K562 (cell line): ENCODE measurements at regions not wholly inside any gene's neighbourhood (a gene's known extent, or its start where the extent isn't known, plus 50 kb on each side); places are given as distances from the start of the nearest gene placed in this dataset.

Experiments
- ATAC-seq: fragments of 200-7000 bp; cut with Tn5 transposase; 3 replicates; pipeline ENCODE4 v1.9.1; 2020; ENCODE audit warnings: moderate library complexity
- BruUV-seq: library from RNA; stranded (reverse); fragments of 400-500 nt; replicated peaks from 2 replicates; lab custom pipeline; 2021; lab: Mats Ljungman, UMichigan
- CTCF ChIA-PET: fragments of 300-600 bp; formaldehyde crosslinking; extraction: SDS; loops from one replicate; lab custom pipeline; 2021; ENCODE audit warnings: low intra/inter-chr PET ratio; lab: Yijun Ruan, JAX
- POLR2A ChIA-PET: fragments of 300-600, 350-650 bp; sonication (Branson Sonifier 250); formaldehyde crosslinking; extraction: SDS; loops from one replicate; lab custom pipeline; 2021; ENCODE audit warnings: antibody characterized with exemption, inconsistent platforms; lab: Yijun Ruan, JAX
- DNase-seq, 4 experiments: peaks; one replicate each; pipeline versions ENCODE4 v3.0.0 to v3.0.0-alpha.2; 2011 to 2018; ENCODE audit warnings: low spot score in 3 of 4, mixed read lengths in 3 of 4; ENCODE audit errors: extremely low read depth in 1 of 4
- FAIRE-seq: peaks from 2 replicates; lab custom pipeline; 2011; peaks lifted over from hg19 to GRCh38; lab: Jason Lieb, UNC
- H2AFZ ChIP-seq: 2 replicates; pipeline ENCODE4 v1.6.0; 2011; ENCODE audit warnings: low read depth, low read length, control low read depth, inconsistent platforms
- H3K27ac ChIP-seq: fragments of 200-600 bp; 3 replicates; pipeline ENCODE4 v1.8.0; 2011; ENCODE audit warnings: low read depth, mild to moderate bottlenecking, control low read depth, inconsistent platforms, low read length, moderate library complexity, mixed read lengths; ENCODE audit errors: extremely low read depth
- H3K27me3 ChIP-seq, 2 experiments: fragments of 300-600 bp in 1 of 2; 2 replicates in 1 of 2; 3 replicates in 1 of 2; pipeline versions ENCODE4 v1.6.0 to v1.8.0; 2011; ENCODE audit warnings: inconsistent platforms in 2 of 2, low read length in 2 of 2, mild to moderate bottlenecking in 1 of 2, mixed read lengths in 1 of 2, moderate library complexity in 1 of 2; ENCODE audit not compliant: control insufficient read depth in 2 of 2, insufficient read depth in 2 of 2
- H3K36me3 ChIP-seq: fragments of 300-600 bp; 3 replicates; pipeline ENCODE4 v1.8.0; 2011; ENCODE audit warnings: mild to moderate bottlenecking, low read length, inconsistent platforms; ENCODE audit not compliant: control insufficient read depth, insufficient read depth
- H3K4me1 ChIP-seq, 2 experiments: fragments of 200-600 bp in 1 of 2; replicated peaks in 1 of 2; 2 replicates in 1 of 2; 3 replicates in 1 of 2; pipeline versions ENCODE4 v1.5.1 to v1.8.0; 2011; ENCODE audit warnings: inconsistent platforms in 2 of 2, low read length in 2 of 2, mild to moderate bottlenecking in 1 of 2, mixed read lengths in 1 of 2, moderate library complexity in 1 of 2; ENCODE audit not compliant: control insufficient read depth in 2 of 2, insufficient read depth in 2 of 2
- H3K4me2 ChIP-seq: 2 replicates; pipeline ENCODE4 v1.6.1; 2011; ENCODE audit warnings: low read length, control low read depth, inconsistent platforms, mixed read lengths; ENCODE audit not compliant: insufficient read depth
- H3K4me3 ChIP-seq: fragments of 200-600 bp; sonication (generic), shearing (Covaris generic); 2 replicates; pipeline ENCODE4 v1.5.1; 2016; ENCODE audit warnings: control low read depth, inconsistent platforms
- H3K79me2 ChIP-seq: fragments of 200-600 bp; 3 replicates; pipeline ENCODE4 v1.8.0; 2011; ENCODE audit warnings: low read length, inconsistent platforms; ENCODE audit not compliant: control insufficient read depth, insufficient read depth
- H3K9ac ChIP-seq, 2 experiments: 2 replicates each; pipeline versions ENCODE4 v1.6.0 to v1.6.1; 2011; ENCODE audit warnings: low read depth in 2 of 2, low read length in 2 of 2, control low read depth in 1 of 2, inconsistent platforms in 1 of 2, mild to moderate bottlenecking in 1 of 2, mixed read lengths in 1 of 2; ENCODE audit not compliant: insufficient read depth in 1 of 2
- H3K9me1 ChIP-seq: one replicate; pipeline ENCODE4 v1.6.0; 2011; ENCODE audit warnings: inconsistent platforms, mild to moderate bottlenecking, low read length, moderate library complexity; ENCODE audit not compliant: control insufficient read depth, insufficient read depth
- H3K9me3 ChIP-seq: replicated peaks from 2 replicates; pipeline ENCODE4 v1.5.1; 2011; ENCODE audit warnings: low read depth, low read length, inconsistent platforms; ENCODE audit not compliant: control insufficient read depth, insufficient read depth
- H4K20me1 ChIP-seq: replicated peaks from 2 replicates; pipeline ENCODE4 v1.6.1; 2011; ENCODE audit warnings: low read length, inconsistent platforms, mixed read lengths; ENCODE audit not compliant: control insufficient read depth, insufficient read depth
- CBX3 ChIP-seq, 2 experiments: IDR thresholded peaks; 1 replicate in 1 of 2; 2 replicates in 1 of 2; pipeline ENCODE4 v1.6.1; 2012; ENCODE audit warnings: inconsistent platforms in 2 of 2, low read length in 2 of 2, borderline replicate concordance in 1 of 2, control low read depth in 1 of 2
- CBX8 ChIP-seq: fragments of 200-600 bp; sonication (generic); IDR thresholded peaks from 2 replicates; pipeline ENCODE4 v1.6.1; 2012; ENCODE audit warnings: borderline replicate concordance, mixed run types, low read depth, mild to moderate bottlenecking, moderate library complexity, mixed read lengths, low read length, control low read depth, inconsistent platforms; ENCODE audit not compliant: poor library complexity, severe bottlenecking; ENCODE audit errors: extremely low read depth
- CREM ChIP-seq: IDR thresholded peaks from 2 replicates; pipeline ENCODE4 v1.6.1; 2014; ENCODE audit warnings: antibody characterized with exemption, low read depth
- FUS ChIP-seq: fragments of 200-400 bp; formaldehyde crosslinking; optimal IDR thresholded peaks from 2 replicates; pipeline ENCODE3; 2017; ENCODE audit warnings: low read depth, low read length
- KAT7 ChIP-seq: sonication (generic); formaldehyde crosslinking; IDR thresholded peaks from 2 replicates; pipeline ENCODE4 v1.8.0; 2022; ENCODE audit warnings: missing genetic modification reagents, mild to moderate bottlenecking, borderline replicate concordance
- L3MBTL2 ChIP-seq: fragments of 450-650 bp; IDR thresholded peaks from 2 replicates; pipeline ENCODE4 v1.6.1; 2016; ENCODE audit warnings: mild to moderate bottlenecking, moderate library complexity
- MYNN ChIP-seq, 2 experiments: sonication (generic); formaldehyde crosslinking in 1 of 2; IDR thresholded peaks; 2 replicates each; pipeline versions ENCODE4 v1.5.0 to v1.6.1; 2016 to 2020; ENCODE audit warnings: antibody characterized with exemption in 1 of 2, missing genetic modification reagents in 1 of 2
- TCF3 ChIP-seq: sonication (generic); formaldehyde crosslinking; IDR thresholded peaks from 2 replicates; pipeline ENCODE4 v1.4.0; 2020; ENCODE audit warnings: mild to moderate bottlenecking, missing genetic modification reagents
- TCF7L2 ChIP-seq: fragments of 150-350 bp; IDR thresholded peaks from 2 replicates; pipeline ENCODE4 v1.6.1; 2016; ENCODE audit warnings: low read depth, mild to moderate bottlenecking, low read length, moderate library complexity
- ZNF197 ChIP-seq: fragments of 200-800 bp; sonication (Bioruptor generic); IDR thresholded peaks from 2 replicates; pipeline ENCODE4 v1.6.1; 2016; ENCODE audit warnings: low read depth, missing genetic modification characterization, missing compliant biosample characterization
- ZNF41 ChIP-seq: fragments of 250-450 bp; sonication (Bioruptor Pico); conservative IDR thresholded peaks from 2 replicates; pipeline ENCODE4 v1.4.0; 2020; ENCODE audit warnings: mild to moderate bottlenecking
- ZSCAN29 ChIP-seq: fragments of 450-650 bp; IDR thresholded peaks from 2 replicates; pipeline ENCODE4 v1.6.1; 2017
- WGBS: fragments of 100-300 bp; shearing (Covaris generic); methylation state at CpG from one replicate; pipeline ENCODE4 v1.1.6; 2016; ENCODE audit warnings: low coverage, mixed read lengths; ENCODE audit not compliant: insufficient coverage; ENCODE audit errors: missing lambda C conversion rate; 5-methylcytosine and 5-hydroxymethylcytosine counted together
- in situ Hi-C: fragments of 300-500 bp; cut with MboI; formaldehyde crosslinking; loops from 4 replicates; pipeline ENCODE4 v1.15.0; 2018; ENCODE audit warnings: inconsistent platforms, mixed read lengths
- intact Hi-C: fragments of 100-400 bp; cut with micrococcal nuclease; formaldehyde crosslinking; loops from 2 replicates; pipeline ENCODE4 v1.14.2; 2022
- TF ChIP-seq, protein P1 (sequence below), 2 experiments: fragments of 450-650 bp in 1 of 2; sonication (generic) in 1 of 2; formaldehyde crosslinking; conservative IDR thresholded peaks; 2 replicates each; pipeline versions ENCODE4 v1.4.0 to v1.8.1; 2020 to 2022; ENCODE audit warnings: mild to moderate bottlenecking in 1 of 2, missing genetic modification reagents in 1 of 2
- TF ChIP-seq, protein P2 (sequence below): fragments of 450-650 bp; IDR thresholded peaks from 2 replicates; pipeline ENCODE4 v1.6.1; 2017; ENCODE audit warnings: antibody characterized with exemption, mild to moderate bottlenecking
- TF ChIP-seq, protein P3 (sequence below), 3 experiments: fragments of 200-800 bp in 1 of 3; fragments of 250-450 bp in 1 of 3; fragments of 450-650 bp in 1 of 3; sonication (Bioruptor Pico) in 1 of 3; sonication (Bioruptor generic) in 1 of 3; formaldehyde crosslinking in 1 of 3; IDR thresholded peaks; 2 replicates each; pipeline versions ENCODE4 v1.6.1 to v1.8.0; 2016 to 2022; ENCODE audit warnings: mild to moderate bottlenecking in 2 of 3, missing genetic modification characterization in 2 of 3, missing compliant biosample characterization in 1 of 3, moderate library complexity in 1 of 3

DNA sequence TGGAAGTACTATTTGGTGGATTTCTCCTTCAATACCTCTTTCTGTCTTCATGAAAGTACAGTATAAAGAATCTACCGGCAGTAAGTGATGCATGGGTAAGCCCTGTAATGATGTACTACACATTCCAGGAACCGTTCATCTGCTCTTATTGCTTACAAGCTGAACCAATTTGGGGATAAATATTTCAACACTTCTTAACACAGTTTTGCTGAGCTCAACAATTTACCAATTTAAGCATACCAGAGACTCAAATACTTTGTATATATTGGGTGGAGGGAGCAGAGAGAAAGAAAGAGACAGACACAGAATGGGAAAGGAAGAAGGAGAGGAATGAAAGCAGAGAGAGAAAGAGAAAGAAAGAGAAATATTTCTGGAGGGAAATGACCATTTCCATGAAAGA lies 821.1 kb upstream of the FLRT2 start:
- Histone ChIP-seq H3K27me3 (no peaks in the 10 kb centered on the region), H3K4me1 (no peaks in the 10 kb centered on the region), H3K4me3 (no peak overlapping the region), H3K9ac (no peak overlapping the region), H3K27ac (no peak overlapping the region), H3K9me3 (no peaks in the 10 kb centered on the region), H3K79me2 (no peaks in the 10 kb centered on the region), H2AFZ (no peak overlapping the region), H4K20me1 (no peaks in the 10 kb centered on the region), H3K36me3 (no peaks in the 10 kb centered on the region), H3K9me1 (no peaks in the 10 kb centered on the region), H3K4me2 (no peak overlapping the region)
- ATAC-seq (no peak), DNase-seq (no peak), FAIRE-seq (no peak)
- CTCF ChIA-PET = no interaction called here
- intact Hi-C loops = no loop called here
- BruUV-seq = no TSS peak
- WGBS = 6% methylated on average over 2 of the region's 2 CpGs
- POLR2A ChIA-PET = no interaction called here
- in situ Hi-C loops = no loop called here
- TF ChIP-seq CREM (no peak), FUS (no peak), CBX3 (IDR thresholded peaks at IDR 0.05; ENCODE audit: borderline replicate concordance in 1 of 2, low read length in 2 of 2) (no peak), TCF3 (CRISPR knock-in tag) (no peak), ZNF41 (CRISPR knock-in tag) (no peak), L3MBTL2 (no peak), TCF7L2 (no peak), ZSCAN29 (no peak), CBX8 (no peak), MYNN (IDR thresholded peaks at IDR 0.05) (no peak), MYNN (CRISPR knock-in tag; IDR thresholded peaks at IDR 0.05) (no peak), KAT7 (no peak), ZNF197 (CRISPR knock-in tag) (no peak)
- TF ChIP-seq, protein P1, sequence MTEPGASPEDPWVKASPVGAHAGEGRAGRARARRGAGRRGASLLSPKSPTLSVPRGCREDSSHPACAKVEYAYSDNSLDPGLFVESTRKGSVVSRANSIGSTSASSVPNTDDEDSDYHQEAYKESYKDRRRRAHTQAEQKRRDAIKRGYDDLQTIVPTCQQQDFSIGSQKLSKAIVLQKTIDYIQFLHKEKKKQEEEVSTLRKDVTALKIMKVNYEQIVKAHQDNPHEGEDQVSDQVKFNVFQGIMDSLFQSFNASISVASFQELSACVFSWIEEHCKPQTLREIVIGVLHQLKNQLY (CRISPR knock-in tag; conservative IDR thresholded peaks at IDR 0.05) = no peak
- TF ChIP-seq, protein P2, sequence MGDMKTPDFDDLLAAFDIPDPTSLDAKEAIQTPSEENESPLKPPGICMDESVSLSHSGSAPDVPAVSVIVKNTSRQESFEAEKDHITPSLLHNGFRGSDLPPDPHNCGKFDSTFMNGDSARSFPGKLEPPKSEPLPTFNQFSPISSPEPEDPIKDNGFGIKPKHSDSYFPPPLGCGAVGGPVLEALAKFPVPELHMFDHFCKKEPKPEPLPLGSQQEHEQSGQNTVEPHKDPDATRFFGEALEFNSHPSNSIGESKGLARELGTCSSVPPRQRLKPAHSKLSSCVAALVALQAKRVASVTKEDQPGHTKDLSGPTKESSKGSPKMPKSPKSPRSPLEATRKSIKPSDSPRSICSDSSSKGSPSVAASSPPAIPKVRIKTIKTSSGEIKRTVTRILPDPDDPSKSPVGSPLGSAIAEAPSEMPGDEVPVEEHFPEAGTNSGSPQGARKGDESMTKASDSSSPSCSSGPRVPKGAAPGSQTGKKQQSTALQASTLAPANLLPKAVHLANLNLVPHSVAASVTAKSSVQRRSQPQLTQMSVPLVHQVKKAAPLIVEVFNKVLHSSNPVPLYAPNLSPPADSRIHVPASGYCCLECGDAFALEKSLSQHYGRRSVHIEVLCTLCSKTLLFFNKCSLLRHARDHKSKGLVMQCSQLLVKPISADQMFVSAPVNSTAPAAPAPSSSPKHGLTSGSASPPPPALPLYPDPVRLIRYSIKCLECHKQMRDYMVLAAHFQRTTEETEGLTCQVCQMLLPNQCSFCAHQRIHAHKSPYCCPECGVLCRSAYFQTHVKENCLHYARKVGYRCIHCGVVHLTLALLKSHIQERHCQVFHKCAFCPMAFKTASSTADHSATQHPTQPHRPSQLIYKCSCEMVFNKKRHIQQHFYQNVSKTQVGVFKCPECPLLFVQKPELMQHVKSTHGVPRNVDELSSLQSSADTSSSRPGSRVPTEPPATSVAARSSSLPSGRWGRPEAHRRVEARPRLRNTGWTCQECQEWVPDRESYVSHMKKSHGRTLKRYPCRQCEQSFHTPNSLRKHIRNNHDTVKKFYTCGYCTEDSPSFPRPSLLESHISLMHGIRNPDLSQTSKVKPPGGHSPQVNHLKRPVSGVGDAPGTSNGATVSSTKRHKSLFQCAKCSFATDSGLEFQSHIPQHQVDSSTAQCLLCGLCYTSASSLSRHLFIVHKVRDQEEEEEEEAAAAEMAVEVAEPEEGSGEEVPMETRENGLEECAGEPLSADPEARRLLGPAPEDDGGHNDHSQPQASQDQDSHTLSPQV = no peak
- TF ChIP-seq, protein P3, sequence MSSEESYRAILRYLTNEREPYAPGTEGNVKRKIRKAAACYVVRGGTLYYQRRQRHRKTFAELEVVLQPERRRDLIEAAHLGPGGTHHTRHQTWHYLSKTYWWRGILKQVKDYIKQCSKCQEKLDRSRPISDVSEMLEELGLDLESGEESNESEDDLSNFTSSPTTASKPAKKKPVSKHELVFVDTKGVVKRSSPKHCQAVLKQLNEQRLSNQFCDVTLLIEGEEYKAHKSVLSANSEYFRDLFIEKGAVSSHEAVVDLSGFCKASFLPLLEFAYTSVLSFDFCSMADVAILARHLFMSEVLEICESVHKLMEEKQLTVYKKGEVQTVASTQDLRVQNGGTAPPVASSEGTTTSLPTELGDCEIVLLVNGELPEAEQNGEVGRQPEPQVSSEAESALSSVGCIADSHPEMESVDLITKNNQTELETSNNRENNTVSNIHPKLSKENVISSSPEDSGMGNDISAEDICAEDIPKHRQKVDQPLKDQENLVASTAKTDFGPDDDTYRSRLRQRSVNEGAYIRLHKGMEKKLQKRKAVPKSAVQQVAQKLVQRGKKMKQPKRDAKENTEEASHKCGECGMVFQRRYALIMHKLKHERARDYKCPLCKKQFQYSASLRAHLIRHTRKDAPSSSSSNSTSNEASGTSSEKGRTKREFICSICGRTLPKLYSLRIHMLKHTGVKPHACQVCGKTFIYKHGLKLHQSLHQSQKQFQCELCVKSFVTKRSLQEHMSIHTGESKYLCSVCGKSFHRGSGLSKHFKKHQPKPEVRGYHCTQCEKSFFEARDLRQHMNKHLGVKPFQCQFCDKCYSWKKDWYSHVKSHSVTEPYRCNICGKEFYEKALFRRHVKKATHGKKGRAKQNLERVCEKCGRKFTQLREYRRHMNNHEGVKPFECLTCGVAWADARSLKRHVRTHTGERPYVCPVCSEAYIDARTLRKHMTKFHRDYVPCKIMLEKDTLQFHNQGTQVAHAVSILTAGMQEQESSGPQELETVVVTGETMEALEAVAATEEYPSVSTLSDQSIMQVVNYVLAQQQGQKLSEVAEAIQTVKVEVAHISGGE (CRISPR knock-in tag; IDR thresholded peaks at IDR 0.05) = no peak
